ENCODE measurements at regions not wholly inside any gene's neighbourhood (a gene's known extent, or its start where the extent isn't known, plus 50 kb on each side); places are given as distances from the start of the nearest gene placed in this dataset.

DNA sequence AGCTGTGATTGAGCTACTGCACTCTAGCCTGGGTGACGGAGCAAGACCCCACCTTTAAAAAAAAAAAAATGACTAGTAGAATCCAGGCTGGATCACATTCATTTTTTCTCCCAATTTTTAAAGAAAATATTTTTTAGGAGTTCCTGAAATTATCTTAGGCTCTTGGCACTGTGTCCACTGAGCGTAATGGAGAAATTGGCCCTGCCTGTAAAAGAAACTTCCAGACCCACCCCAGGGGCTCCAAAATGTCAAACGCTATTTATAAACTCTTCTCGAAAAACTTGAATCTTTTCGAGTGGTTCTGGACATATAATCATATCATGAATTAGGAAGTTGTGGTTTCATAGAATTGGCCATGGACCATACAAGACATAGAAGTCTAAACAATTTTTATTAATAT, 300.2 kb upstream of the RGMA start:
- no peak for DNase-seq
- H3K4me3 Mint-ChIP-seq (ENCODE audit: unreplicated experiment): no peak overlapping the region
- TF ChIP-seq, protein P1, sequence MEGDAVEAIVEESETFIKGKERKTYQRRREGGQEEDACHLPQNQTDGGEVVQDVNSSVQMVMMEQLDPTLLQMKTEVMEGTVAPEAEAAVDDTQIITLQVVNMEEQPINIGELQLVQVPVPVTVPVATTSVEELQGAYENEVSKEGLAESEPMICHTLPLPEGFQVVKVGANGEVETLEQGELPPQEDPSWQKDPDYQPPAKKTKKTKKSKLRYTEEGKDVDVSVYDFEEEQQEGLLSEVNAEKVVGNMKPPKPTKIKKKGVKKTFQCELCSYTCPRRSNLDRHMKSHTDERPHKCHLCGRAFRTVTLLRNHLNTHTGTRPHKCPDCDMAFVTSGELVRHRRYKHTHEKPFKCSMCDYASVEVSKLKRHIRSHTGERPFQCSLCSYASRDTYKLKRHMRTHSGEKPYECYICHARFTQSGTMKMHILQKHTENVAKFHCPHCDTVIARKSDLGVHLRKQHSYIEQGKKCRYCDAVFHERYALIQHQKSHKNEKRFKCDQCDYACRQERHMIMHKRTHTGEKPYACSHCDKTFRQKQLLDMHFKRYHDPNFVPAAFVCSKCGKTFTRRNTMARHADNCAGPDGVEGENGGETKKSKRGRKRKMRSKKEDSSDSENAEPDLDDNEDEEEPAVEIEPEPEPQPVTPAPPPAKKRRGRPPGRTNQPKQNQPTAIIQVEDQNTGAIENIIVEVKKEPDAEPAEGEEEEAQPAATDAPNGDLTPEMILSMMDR (IDR thresholded peaks at IDR 0.05; ENCODE audit: partially characterized antibody, unreplicated experiment): no peak
- peaks cover 3% of the 10 kb centered on the region for H3K9me3 Mint-ChIP-seq (ENCODE audit: unreplicated experiment)
- no peak overlapping the region for H3K27ac Mint-ChIP-seq (ENCODE audit: unreplicated experiment)
- peaks cover 14% of the 10 kb centered on the region for H3K36me3 Mint-ChIP-seq (ENCODE audit: unreplicated experiment)
- H3K4me1 Mint-ChIP-seq (ENCODE audit: low read depth, unreplicated experiment): no peaks in the 10 kb centered on the region
- H3K27me3 Mint-ChIP-seq (ENCODE audit: unreplicated experiment): peaks cover 1% of the 10 kb centered on the region

DNA sequence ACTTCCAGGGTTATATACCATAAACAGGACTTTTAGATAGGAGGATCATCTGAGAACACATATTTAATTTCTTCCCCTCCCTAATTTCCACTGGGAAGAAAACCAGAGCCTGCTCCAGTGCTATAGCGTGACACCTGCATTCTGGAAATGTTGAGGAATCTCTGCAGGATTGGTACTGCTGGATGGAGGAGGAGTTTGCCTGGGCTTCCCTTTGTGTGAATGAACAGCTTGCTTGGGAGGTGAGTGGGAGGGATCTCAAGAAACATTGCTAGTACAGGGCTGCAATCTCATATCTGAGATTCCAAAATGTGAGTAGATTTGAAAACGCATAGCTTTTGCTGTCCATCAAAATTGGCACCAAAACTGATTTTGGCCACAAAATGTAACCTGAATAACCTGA, 295.9 kb upstream of the RGMA start:
- DNase-seq: no peak
- H3K27me3 Mint-ChIP-seq (ENCODE audit: unreplicated experiment): no peaks in the 10 kb centered on the region
- H3K4me1 Mint-ChIP-seq (ENCODE audit: low read depth, unreplicated experiment): no peaks in the 10 kb centered on the region
- no peak overlapping the region for H3K27ac Mint-ChIP-seq (ENCODE audit: unreplicated experiment)
- H3K9me3 Mint-ChIP-seq (ENCODE audit: unreplicated experiment): no peaks in the 10 kb centered on the region
- TF ChIP-seq, protein P1 (IDR thresholded peaks at IDR 0.05; ENCODE audit: partially characterized antibody, unreplicated experiment): no peak
- no peaks in the 10 kb centered on the region for H3K36me3 Mint-ChIP-seq (ENCODE audit: unreplicated experiment)
- H3K4me3 Mint-ChIP-seq (ENCODE audit: unreplicated experiment): no peak overlapping the region

DNA sequence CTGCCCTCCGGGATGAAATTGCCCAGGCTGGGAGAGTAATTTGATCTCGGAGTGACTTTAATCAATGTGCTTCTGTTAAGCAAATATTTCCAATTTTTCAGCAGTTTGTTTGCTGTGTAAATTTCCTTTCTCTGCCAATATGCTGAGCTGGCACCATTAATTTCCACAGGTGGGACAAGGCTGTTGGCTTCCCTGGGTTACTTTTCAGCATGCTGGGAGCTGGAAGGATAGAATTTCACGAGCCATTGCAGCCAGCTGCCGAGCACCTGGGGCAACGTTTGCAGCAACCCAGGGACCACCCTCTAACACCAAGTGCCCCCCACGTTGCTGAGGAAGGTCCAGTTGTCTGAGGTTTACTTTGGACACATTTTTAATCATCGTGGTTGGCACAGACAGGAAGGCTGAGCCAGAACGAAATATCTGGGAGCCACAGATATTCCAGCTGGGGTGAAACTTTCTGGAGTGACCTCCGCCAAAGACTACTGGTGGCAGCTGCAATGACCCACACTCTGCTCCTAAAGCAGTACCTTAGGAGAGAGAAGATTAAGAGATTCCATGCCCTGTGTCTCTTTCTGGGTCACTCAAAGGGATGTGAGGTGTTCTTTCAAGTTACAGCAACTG, 293.3 kb upstream of the RGMA start:
- H3K9me3 Mint-ChIP-seq (ENCODE audit: unreplicated experiment): no peaks in the 10 kb centered on the region
- no peaks in the 10 kb centered on the region for H3K36me3 Mint-ChIP-seq (ENCODE audit: unreplicated experiment)
- H3K4me1 Mint-ChIP-seq (ENCODE audit: low read depth, unreplicated experiment): peaks cover 2% of the 10 kb centered on the region
- TF ChIP-seq, protein P1 (IDR thresholded peaks at IDR 0.05; ENCODE audit: partially characterized antibody, unreplicated experiment): no peak
- no peak overlapping the region for H3K27ac Mint-ChIP-seq (ENCODE audit: unreplicated experiment)
- no peak overlapping the region for H3K4me3 Mint-ChIP-seq (ENCODE audit: unreplicated experiment)
- DNase-seq: no peak
- H3K27me3 Mint-ChIP-seq (ENCODE audit: unreplicated experiment): no peaks in the 10 kb centered on the region

DNA sequence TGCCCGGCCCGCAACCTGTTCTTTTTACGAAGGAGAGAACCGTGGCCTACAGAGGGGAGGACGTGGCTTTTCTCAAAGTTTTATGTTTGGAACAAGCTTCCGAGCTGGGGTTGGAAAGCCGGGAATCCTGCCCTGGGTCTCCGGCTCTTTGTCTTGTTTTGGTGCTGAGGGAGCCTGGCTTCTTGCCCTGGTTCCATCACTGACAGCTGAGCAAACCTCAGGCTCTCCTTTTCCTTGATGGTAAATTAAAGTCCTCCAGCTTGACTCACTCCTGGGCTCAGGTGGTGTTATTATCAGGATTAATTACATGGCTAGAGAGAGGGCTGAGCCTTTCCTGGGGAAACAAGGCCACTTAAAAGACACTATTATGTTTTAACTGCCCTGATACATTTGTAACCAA, 289.5 kb upstream of the RGMA start:
- H3K9me3 Mint-ChIP-seq (ENCODE audit: unreplicated experiment): peaks cover 1% of the 10 kb centered on the region
- no peak overlapping the region for H3K27ac Mint-ChIP-seq (ENCODE audit: unreplicated experiment)
- H3K4me3 Mint-ChIP-seq (ENCODE audit: unreplicated experiment): no peak overlapping the region
- no peak for DNase-seq
- TF ChIP-seq, protein P1 (IDR thresholded peaks at IDR 0.05; ENCODE audit: partially characterized antibody, unreplicated experiment): no peak
- H3K4me1 Mint-ChIP-seq (ENCODE audit: low read depth, unreplicated experiment): peaks cover 2% of the 10 kb centered on the region
- H3K27me3 Mint-ChIP-seq (ENCODE audit: unreplicated experiment): no peaks in the 10 kb centered on the region
- no peaks in the 10 kb centered on the region for H3K36me3 Mint-ChIP-seq (ENCODE audit: unreplicated experiment)

DNA sequence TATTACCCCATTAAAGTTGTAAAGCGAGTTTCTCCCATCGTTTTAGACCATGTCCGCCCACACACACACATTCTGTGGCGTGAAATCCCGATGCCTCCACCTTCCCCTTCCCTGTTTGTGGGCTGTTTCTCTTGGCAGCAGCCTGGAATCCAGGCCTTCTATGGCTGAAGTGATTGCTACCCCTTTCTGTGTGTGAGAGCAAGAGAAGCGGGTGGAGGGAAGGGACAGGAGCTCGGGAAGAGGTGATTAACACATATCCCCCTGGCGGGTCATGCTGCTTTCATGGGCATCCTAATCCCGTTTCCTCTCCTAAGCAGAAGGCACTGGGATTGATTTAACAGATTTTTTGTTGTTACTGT, 283.8 kb upstream of the RGMA start:
- H3K9me3 Mint-ChIP-seq (ENCODE audit: unreplicated experiment): peaks cover 5% of the 10 kb centered on the region
- H3K4me1 Mint-ChIP-seq (ENCODE audit: low read depth, unreplicated experiment): peaks cover 1% of the 10 kb centered on the region
- TF ChIP-seq, protein P1 (IDR thresholded peaks at IDR 0.05; ENCODE audit: partially characterized antibody, unreplicated experiment): no peak
- H3K4me3 Mint-ChIP-seq (ENCODE audit: unreplicated experiment): no peak overlapping the region
- no peaks in the 10 kb centered on the region for H3K36me3 Mint-ChIP-seq (ENCODE audit: unreplicated experiment)
- H3K27me3 Mint-ChIP-seq (ENCODE audit: unreplicated experiment): peaks cover 4% of the 10 kb centered on the region
- no peak for DNase-seq
- no peak overlapping the region for H3K27ac Mint-ChIP-seq (ENCODE audit: unreplicated experiment)
